Ovary (tissue), 7 donors: ENCODE measurements at regions not wholly inside any gene's neighbourhood (a gene's known extent, or its start where the extent isn't known, plus 50 kb on each side); places are given as distances from the start of the nearest gene placed in this dataset.

Experiments
- DNase-seq, 5 donors: peaks; one replicate each; pipeline ENCODE4 v3.0.0-alpha.2; 2019 to 2020
- H3K27ac ChIP-seq, 2 donors: fragments of 200-600 bp; one replicate each; pipeline versions ENCODE4 v1.5.1 to v1.8.0; 2019 to 2022
- H3K27me3 ChIP-seq: fragments of 200-600 bp; one replicate; pipeline ENCODE4 v1.8.0; 2022
- H3K36me3 ChIP-seq: fragments of 200-600 bp; sonication (generic); one replicate; pipeline ENCODE4 v1.5.1; 2019
- H3K4me1 ChIP-seq: one replicate; pipeline ENCODE4 v1.8.1; 2013; ENCODE audit warnings: mild to moderate bottlenecking, moderate library complexity; ENCODE audit not compliant: insufficient read depth
- H3K4me3 ChIP-seq: fragments of 200-600 bp; sonication (generic); one replicate; pipeline ENCODE4 v1.5.1; 2017
- H3K9me3 ChIP-seq, 2 donors: fragments of 200-600 bp in 1 of 2; sonication (generic) in 1 of 2; one replicate each; pipeline versions ENCODE4 v1.5.1 to v1.8.1; 2013 to 2019; ENCODE audit warnings: mild to moderate bottlenecking in 1 of 2, moderate library complexity in 1 of 2
- EP300 ChIP-seq: sonication (generic); formaldehyde crosslinking; IDR thresholded peaks from one replicate; pipeline ENCODE4 v1.6.1; 2017; ENCODE audit warnings: antibody characterized with exemption
- POLR2A ChIP-seq: fragments of 450-650 bp; IDR thresholded peaks from one replicate; pipeline ENCODE4 v1.6.1; 2017; ENCODE audit warnings: antibody characterized with exemption, mild to moderate bottlenecking, moderate library complexity
- WGBS, 3 donors: extraction: QIAGEN DNeasy Blood & Tissue Kit in 1 of 3; methylation state at CpG; one replicate each; pipeline versions ENCODE4 v1.1.5 to v1.1.7; 2013 to 2017; 5-methylcytosine and 5-hydroxymethylcytosine counted together
- intact Hi-C, 4 donors: fragments of 100-400 bp; cut with DNase I; formaldehyde crosslinking; loops; one replicate each; pipeline versions ENCODE4 v1.11.0 to v1.15.1; 2022 to 2023
- TF ChIP-seq, protein P1 (sequence below), 3 donors: fragments of 450-650 bp in 2 of 3; fragments of 200-600 bp in 1 of 3; IDR thresholded peaks; one replicate each; pipeline versions ENCODE4 v1.5.1 to v1.8.0; 2016 to 2022; ENCODE audit warnings: antibody characterized with exemption in 3 of 3, mild to moderate bottlenecking in 1 of 3
- donor health status: DM: no; HTN: no; CAD: no; lungs with moderate emphysema.
- donor health status: DM: no; HTN: no; CAD: no.
- donor health status: Bipolar disorder and iron deficiency.
- donor health status: DM: no; HTN: no; CAD: no.
- donor health status: DM: yes; HTN: yes; CAD: no.

GRCh38 chr10:113264333-113265131 is 288.3 kb upstream of the HABP2 start:
- Histone ChIP-seq H3K27me3 (no peaks in the 10 kb centered on the region), H3K36me3 (no peaks in the 10 kb centered on the region), H3K27ac (no peak overlapping the region), H3K4me3 (no peak overlapping the region), H3K4me1 (no peaks in the 10 kb centered on the region), H3K9me3 (no peaks in the 10 kb centered on the region)
- no peak for DNase-seq
- intact Hi-C loops = no loop called here
- 83 to 87% (median 85%) methylated on average over 11 of the region's 11 CpGs for WGBS, 3 donors
- TF ChIP-seq EP300 = no peak

DNA sequence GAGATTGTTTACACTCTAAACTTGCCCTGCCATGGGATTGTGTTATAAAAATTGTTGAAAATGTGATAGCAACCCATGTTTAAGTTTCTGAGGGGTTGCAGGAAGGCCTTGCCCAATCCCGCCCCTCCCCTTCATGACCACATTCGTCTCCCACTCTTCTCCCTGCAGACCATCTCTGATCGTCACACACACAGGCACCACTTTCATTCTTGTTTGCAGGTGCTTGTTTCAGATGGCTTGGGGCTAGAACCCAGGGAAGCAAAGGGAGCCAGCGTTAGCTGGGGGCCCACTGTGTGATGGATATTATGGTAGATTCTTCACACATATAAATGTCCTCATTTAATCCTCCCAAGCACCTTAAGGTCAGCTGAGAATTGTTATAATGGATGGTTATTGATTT is 286.7 kb upstream of the HABP2 start:
- WGBS, 3 donors = 81 to 90% (median 90%) methylated on average over 4 of the region's 4 CpGs
- intact Hi-C loops = no loop called here
- no peak overlapping the region for H3K4me3 ChIP-seq

DNA sequence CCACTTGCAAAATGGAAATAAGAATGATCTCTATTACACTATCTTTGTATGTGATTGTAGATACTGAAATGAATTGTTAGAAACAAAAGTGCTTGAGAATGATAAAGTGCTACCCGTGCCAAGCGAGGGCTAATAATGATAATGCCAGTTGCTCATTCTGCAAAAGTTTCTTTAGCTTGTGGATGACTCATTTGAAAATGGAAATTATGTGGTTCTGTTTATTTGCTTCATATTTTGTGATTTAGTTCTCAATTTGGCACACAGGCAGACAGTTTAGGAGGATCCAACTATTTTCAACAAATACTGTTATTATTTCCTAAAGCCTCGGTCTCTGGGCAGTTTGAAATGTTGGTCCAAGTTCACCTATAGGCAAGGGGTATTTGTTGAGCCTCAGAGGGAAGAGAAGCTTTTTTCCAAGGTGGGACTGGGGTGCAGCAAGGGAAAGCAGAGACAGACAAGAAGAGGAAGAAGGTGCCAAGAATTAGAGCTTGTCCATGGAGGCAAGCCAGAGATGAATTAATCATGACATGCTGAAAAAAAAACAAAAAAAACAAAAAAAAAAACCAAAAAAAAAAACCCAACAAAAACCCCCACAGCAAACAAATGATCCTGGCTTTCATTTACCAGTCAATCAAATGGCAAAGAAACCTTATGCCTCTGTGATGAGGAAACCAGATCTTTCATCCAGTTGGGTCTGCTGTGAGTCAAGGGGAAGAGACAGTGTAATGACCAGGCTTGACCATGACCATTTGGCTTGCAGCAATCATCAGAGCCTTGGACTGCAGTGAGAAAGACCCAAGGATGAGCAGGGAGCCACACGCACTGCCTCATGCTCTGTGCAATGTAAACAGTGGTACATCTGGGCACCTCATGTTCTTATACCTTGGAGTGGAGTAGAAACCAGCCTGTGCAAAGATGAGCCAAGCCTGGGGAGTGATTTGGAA is 285.0 kb upstream of the HABP2 start:
- Histone ChIP-seq H3K4me3 (no peak overlapping the region), H3K27me3 (no peaks in the 10 kb centered on the region), H3K4me1 (no peaks in the 10 kb centered on the region), H3K9me3 (no peaks in the 10 kb centered on the region), H3K36me3 (no peaks in the 10 kb centered on the region), H3K27ac (no peak overlapping the region)
- WGBS, 3 donors = 32 to 42% (median 38%) methylated on average over 4 of the region's 4 CpGs
- no peak for TF ChIP-seq POLR2A
- TF ChIP-seq, protein P1, sequence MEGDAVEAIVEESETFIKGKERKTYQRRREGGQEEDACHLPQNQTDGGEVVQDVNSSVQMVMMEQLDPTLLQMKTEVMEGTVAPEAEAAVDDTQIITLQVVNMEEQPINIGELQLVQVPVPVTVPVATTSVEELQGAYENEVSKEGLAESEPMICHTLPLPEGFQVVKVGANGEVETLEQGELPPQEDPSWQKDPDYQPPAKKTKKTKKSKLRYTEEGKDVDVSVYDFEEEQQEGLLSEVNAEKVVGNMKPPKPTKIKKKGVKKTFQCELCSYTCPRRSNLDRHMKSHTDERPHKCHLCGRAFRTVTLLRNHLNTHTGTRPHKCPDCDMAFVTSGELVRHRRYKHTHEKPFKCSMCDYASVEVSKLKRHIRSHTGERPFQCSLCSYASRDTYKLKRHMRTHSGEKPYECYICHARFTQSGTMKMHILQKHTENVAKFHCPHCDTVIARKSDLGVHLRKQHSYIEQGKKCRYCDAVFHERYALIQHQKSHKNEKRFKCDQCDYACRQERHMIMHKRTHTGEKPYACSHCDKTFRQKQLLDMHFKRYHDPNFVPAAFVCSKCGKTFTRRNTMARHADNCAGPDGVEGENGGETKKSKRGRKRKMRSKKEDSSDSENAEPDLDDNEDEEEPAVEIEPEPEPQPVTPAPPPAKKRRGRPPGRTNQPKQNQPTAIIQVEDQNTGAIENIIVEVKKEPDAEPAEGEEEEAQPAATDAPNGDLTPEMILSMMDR (IDR thresholded peaks at IDR 0.05) = no peak
- no peak for TF ChIP-seq EP300
- intact Hi-C loops = no loop called here
- no peak for DNase-seq

More for the DNA sequence above, 286.7 kb upstream of the HABP2 start:
- no peaks in the 10 kb centered on the region for H3K4me1 ChIP-seq
- TF ChIP-seq, protein P1 (IDR thresholded peaks at IDR 0.05) = no peak
- TF ChIP-seq EP300 (no peak), POLR2A (no peak)
- H3K9me3 ChIP-seq = no peaks in the 10 kb centered on the region
- H3K27ac ChIP-seq = no peak overlapping the region
- DNase-seq = no peak
- no peaks in the 10 kb centered on the region for H3K27me3 ChIP-seq
- H3K36me3 ChIP-seq = no peaks in the 10 kb centered on the region

- no peaks in the 10 kb centered on the region for H3K27me3 ChIP-seq
- 93 to 100% (median 95%) methylated on average over 2 of the region's 2 CpGs for WGBS, 3 donors
- no peaks in the 10 kb centered on the region for H3K36me3 ChIP-seq
- no peak overlapping the region for H3K4me3 ChIP-seq
- H3K4me1 ChIP-seq = no peaks in the 10 kb centered on the region
- no peak overlapping the region for H3K27ac ChIP-seq
- no peaks in the 10 kb centered on the region for H3K9me3 ChIP-seq
- intact Hi-C loops = no loop called here
- no peak for TF ChIP-seq POLR2A
- TF ChIP-seq EP300 = no peak
- TF ChIP-seq, protein P1 (IDR thresholded peaks at IDR 0.05) = no peak
- no peak for DNase-seq
Measured at GRCh38 chr10:113269333-113269732, 283.5 kb upstream of the HABP2 start.
